Glutamatergic neuron (in vitro differentiated cells): ENCODE measurements at regions not wholly inside any gene's neighbourhood (a gene's known extent, or its start where the extent isn't known, plus 50 kb on each side); places are given as distances from the start of the nearest gene placed in this dataset.

Experiments
- DNase-seq: peaks from one replicate; pipeline ENCODE4 v3.0.0; 2022
- H3K27ac Mint-ChIP-seq: one replicate; pipeline ENCODE4 v1.8.0; 2020; ENCODE audit warnings: mild to moderate bottlenecking, mixed read lengths, inconsistent platforms; ENCODE audit not compliant: unreplicated experiment
- H3K27me3 Mint-ChIP-seq: one replicate; pipeline ENCODE4 v1.8.0; 2020; ENCODE audit warnings: mild to moderate bottlenecking, moderate library complexity, mixed read lengths, inconsistent platforms; ENCODE audit not compliant: unreplicated experiment
- H3K36me3 Mint-ChIP-seq: one replicate; pipeline ENCODE4 v1.8.0; 2020; ENCODE audit warnings: mild to moderate bottlenecking, mixed read lengths, inconsistent platforms; ENCODE audit not compliant: unreplicated experiment
- H3K4me1 Mint-ChIP-seq: one replicate; pipeline ENCODE4 v1.8.0; 2020; ENCODE audit warnings: mild to moderate bottlenecking, low read depth, mixed read lengths, inconsistent platforms; ENCODE audit not compliant: unreplicated experiment
- H3K4me3 Mint-ChIP-seq: one replicate; pipeline ENCODE4 v1.8.0; 2020; ENCODE audit warnings: mild to moderate bottlenecking, mixed read lengths, inconsistent platforms; ENCODE audit not compliant: unreplicated experiment
- H3K9me3 Mint-ChIP-seq: one replicate; pipeline ENCODE4 v1.8.0; 2020; ENCODE audit warnings: mild to moderate bottlenecking, moderate library complexity, mixed read lengths, inconsistent platforms; ENCODE audit not compliant: unreplicated experiment
- CTCF ChIP-seq: fragments of 200-600 bp; sonication (generic); IDR thresholded peaks from one replicate; pipeline ENCODE4 v1.5.0; 2021; ENCODE audit not compliant: partially characterized antibody, unreplicated experiment

- no peak overlapping the region for H3K4me3 Mint-ChIP-seq
- H3K36me3 Mint-ChIP-seq: no peaks in the 10 kb centered on the region
- H3K27ac Mint-ChIP-seq: no peak overlapping the region
- TF ChIP-seq CTCF: no peak
- H3K9me3 Mint-ChIP-seq: no peaks in the 10 kb centered on the region
- peaks cover 9% of the 10 kb centered on the region for H3K4me1 Mint-ChIP-seq
- DNase-seq: no peak
- H3K27me3 Mint-ChIP-seq: peaks cover 2% of the 10 kb centered on the region
Measured at GRCh38 chr9:698954-699353, 142.5 kb upstream of the DMRT1 start.

- TF ChIP-seq CTCF: no peak
- Mint-ChIP-seq H3K36me3 (no peaks in the 10 kb centered on the region), H3K27ac (no peak overlapping the region), H3K4me1 (peaks cover 7% of the 10 kb centered on the region), H3K27me3 (peaks cover 2% of the 10 kb centered on the region), H3K4me3 (no peak overlapping the region), H3K9me3 (no peaks in the 10 kb centered on the region)
- no peak for DNase-seq
Measured at GRCh38 chr9:699396-699795, 142.1 kb upstream of the DMRT1 start.

GRCh38 chr9:700365-701282 is 140.9 kb upstream of the DMRT1 start:
- Mint-ChIP-seq H3K27ac (no peak overlapping the region), H3K36me3 (no peaks in the 10 kb centered on the region)
- no peak for DNase-seq

GRCh38 chr9:703392-703791 is 138.1 kb upstream of the DMRT1 start:
- Mint-ChIP-seq H3K4me3 (no peak overlapping the region), H3K36me3 (no peaks in the 10 kb centered on the region), H3K27ac (no peak overlapping the region), H3K9me3 (no peaks in the 10 kb centered on the region), H3K4me1 (peaks cover 5% of the 10 kb centered on the region), H3K27me3 (no peaks in the 10 kb centered on the region)
- no peak for TF ChIP-seq CTCF
- no peak for DNase-seq

More at GRCh38 chr9:700365-701282, 140.9 kb upstream of the DMRT1 start:
- TF ChIP-seq CTCF: no peak
- Mint-ChIP-seq H3K9me3 (no peaks in the 10 kb centered on the region), H3K27me3 (peaks cover 2% of the 10 kb centered on the region), H3K4me3 (no peak overlapping the region), H3K4me1 (peaks cover 7% of the 10 kb centered on the region)

- H3K36me3 Mint-ChIP-seq: peaks cover 5% of the 10 kb centered on the region
- H3K27me3 Mint-ChIP-seq: peaks cover 2% of the 10 kb centered on the region
- no peak overlapping the region for H3K27ac Mint-ChIP-seq
- TF ChIP-seq CTCF: no peak
- no peak overlapping the region for H3K4me3 Mint-ChIP-seq
- H3K9me3 Mint-ChIP-seq: peaks cover 3% of the 10 kb centered on the region
- peaks cover 11% of the 10 kb centered on the region for H3K4me1 Mint-ChIP-seq
- no peak for DNase-seq
Measured at GRCh38 chr9:706073-706472, 135.4 kb upstream of the DMRT1 start.
